ENCODE measurements at regions not wholly inside any gene's neighbourhood (a gene's known extent, or its start where the extent isn't known, plus 50 kb on each side); places are given as distances from the start of the nearest gene placed in this dataset.

DNA sequence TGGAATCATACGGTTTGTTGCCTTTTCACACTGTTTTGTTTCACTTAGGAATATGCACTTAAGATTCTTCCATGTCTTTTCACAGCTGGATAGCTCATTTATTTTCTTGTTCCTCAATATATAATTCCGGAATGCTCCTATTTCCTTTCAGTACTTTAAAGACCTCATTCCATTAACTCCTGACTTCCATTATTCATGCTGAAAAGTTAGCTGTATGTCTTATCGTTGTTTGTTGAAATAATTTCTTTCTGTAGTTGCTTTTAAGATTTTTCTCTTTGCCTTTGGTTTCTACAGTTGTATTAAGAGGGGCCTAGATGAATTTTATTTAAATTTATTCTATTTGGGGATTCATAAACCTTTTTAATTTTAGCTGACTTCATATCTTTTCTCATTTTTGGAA lies 122.2 kb downstream of the ANXA2 start:
- peaks cover 23% of the 10 kb centered on the region for H3K9me3 Mint-ChIP-seq
- 0 out of 2 replicates have a peak, but pooled peaks cover 8% of the 10 kb centered on the region for H3K9me2 ChIP-seq (ENCODE audit: insufficient read depth)
- ATAC-seq (no peak), DNase-seq (ENCODE audit: low spot score) (peak; percentile 22)
- no peak overlapping the region for H3K27ac ChIP-seq (ENCODE audit: low read depth)
- H3K79me2 ChIP-seq (replicated peaks; ENCODE audit: insufficient read depth) = no peaks in the 10 kb centered on the region
- peaks cover 3% of the 10 kb centered on the region; the same call in 1 of the 3 replicates for H3K4me1 Mint-ChIP-seq
- no peak overlapping the region for H3K4me3 Mint-ChIP-seq
- H2AFZ ChIP-seq = no peak overlapping the region
- no peak overlapping the region for H3K4me2 ChIP-seq
- no peaks in the 10 kb centered on the region for H3K4me1 ChIP-seq (ENCODE audit: insufficient read depth)
- no peaks in the 10 kb centered on the region for H3F3A ChIP-seq (replicated peaks; ENCODE audit: low read depth)
- no peaks in the 10 kb centered on the region for H4K20me1 ChIP-seq (replicated peaks; ENCODE audit: insufficient read depth)
- TF ChIP-seq REST (IDR thresholded peaks at IDR 0.05; ENCODE audit: unreplicated experiment) = no peak
- TF ChIP-seq STAT1 (IDR thresholded peaks at IDR 0.05; ENCODE audit: unreplicated experiment) = no peak
- TF ChIP-seq EZH2 (IDR thresholded peaks at IDR 0.05; ENCODE audit: low read depth, unreplicated experiment) = no peak
- no peak for TF ChIP-seq CREB1 (CRISPR knock-in tag; IDR thresholded peaks at IDR 0.05; ENCODE audit: low read depth)
- TF ChIP-seq, protein P1, sequence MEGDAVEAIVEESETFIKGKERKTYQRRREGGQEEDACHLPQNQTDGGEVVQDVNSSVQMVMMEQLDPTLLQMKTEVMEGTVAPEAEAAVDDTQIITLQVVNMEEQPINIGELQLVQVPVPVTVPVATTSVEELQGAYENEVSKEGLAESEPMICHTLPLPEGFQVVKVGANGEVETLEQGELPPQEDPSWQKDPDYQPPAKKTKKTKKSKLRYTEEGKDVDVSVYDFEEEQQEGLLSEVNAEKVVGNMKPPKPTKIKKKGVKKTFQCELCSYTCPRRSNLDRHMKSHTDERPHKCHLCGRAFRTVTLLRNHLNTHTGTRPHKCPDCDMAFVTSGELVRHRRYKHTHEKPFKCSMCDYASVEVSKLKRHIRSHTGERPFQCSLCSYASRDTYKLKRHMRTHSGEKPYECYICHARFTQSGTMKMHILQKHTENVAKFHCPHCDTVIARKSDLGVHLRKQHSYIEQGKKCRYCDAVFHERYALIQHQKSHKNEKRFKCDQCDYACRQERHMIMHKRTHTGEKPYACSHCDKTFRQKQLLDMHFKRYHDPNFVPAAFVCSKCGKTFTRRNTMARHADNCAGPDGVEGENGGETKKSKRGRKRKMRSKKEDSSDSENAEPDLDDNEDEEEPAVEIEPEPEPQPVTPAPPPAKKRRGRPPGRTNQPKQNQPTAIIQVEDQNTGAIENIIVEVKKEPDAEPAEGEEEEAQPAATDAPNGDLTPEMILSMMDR (conservative IDR thresholded peaks at IDR 0.05; ENCODE audit: low read depth in 2 of 2) = no peak
- TF ChIP-seq POLR2AphosphoS5 (IDR thresholded peaks at IDR 0.05; ENCODE audit: low read depth) = no peak
- no peak for TF ChIP-seq EZH2phosphoT487 (IDR thresholded peaks at IDR 0.05; ENCODE audit: unreplicated experiment)
- TF ChIP-seq NANOG (IDR thresholded peaks at IDR 0.05; ENCODE audit: borderline replicate concordance) = no peak
- TF ChIP-seq, protein P2, sequence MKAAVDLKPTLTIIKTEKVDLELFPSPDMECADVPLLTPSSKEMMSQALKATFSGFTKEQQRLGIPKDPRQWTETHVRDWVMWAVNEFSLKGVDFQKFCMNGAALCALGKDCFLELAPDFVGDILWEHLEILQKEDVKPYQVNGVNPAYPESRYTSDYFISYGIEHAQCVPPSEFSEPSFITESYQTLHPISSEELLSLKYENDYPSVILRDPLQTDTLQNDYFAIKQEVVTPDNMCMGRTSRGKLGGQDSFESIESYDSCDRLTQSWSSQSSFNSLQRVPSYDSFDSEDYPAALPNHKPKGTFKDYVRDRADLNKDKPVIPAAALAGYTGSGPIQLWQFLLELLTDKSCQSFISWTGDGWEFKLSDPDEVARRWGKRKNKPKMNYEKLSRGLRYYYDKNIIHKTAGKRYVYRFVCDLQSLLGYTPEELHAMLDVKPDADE (IDR thresholded peaks at IDR 0.05) = no peak
- no peak for TF ChIP-seq ZNF331 (CRISPR knock-in tag; IDR thresholded peaks at IDR 0.05; ENCODE audit: low read depth)
- TF ChIP-seq ZNF462 (CRISPR knock-in tag; IDR thresholded peaks at IDR 0.05) = no peak
- TF ChIP-seq ZNF114 (CRISPR knock-in tag; IDR thresholded peaks at IDR 0.05) = no peak
- TF ChIP-seq JUNB (IDR thresholded peaks at IDR 0.05; ENCODE audit: unreplicated experiment) = no peak
- no peak overlapping the region for H3K27ac Mint-ChIP-seq
- H3K27me3 ChIP-seq (ENCODE audit: insufficient read depth) = no peaks in the 10 kb centered on the region
- peaks cover 16% of the 10 kb centered on the region; the same call in 2 of the 3 replicates for H3K36me3 Mint-ChIP-seq (ENCODE audit: low read depth)
- H3K4me3 ChIP-seq = no peak overlapping the region
- peaks cover 16% of the 10 kb centered on the region; the same call in 1 of the 2 replicates for H3K36me3 ChIP-seq (ENCODE audit: insufficient read depth)
- H3K27me3 Mint-ChIP-seq (ENCODE audit: insufficient read depth, low read depth, poor library complexity) = no peaks in the 10 kb centered on the region
